ENCODE measurements at regions not wholly inside any gene's neighbourhood (a gene's known extent, or its start where the extent isn't known, plus 50 kb on each side); places are given as distances from the start of the nearest gene placed in this dataset.
"Not testable (repeated sequence)": the region's sequence is repeated elsewhere in the genome, so short reads cannot be mapped to it uniquely, and the experiment has no call there.

DNA sequence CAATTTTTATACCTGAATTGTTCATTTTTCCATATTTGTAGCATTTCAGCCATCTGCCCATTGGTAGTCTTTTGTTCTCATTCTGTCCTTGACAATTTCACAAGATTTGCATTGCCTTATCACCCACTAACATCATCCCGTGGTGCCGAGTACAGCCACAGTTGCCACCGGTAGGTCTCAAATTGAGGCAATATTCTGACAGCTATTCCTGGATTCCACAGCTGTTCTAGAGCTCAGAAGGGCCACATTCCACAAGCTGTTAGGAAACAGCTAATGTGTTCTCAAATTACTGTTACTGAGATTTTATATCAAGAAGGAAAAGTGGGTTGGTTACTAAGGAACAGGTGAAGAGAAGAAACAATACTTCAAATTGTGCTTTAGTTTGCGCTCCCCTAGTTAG, 178.8 kb downstream of the RPRM start:
- no peak for DNase-seq

- no peak for DNase-seq
These were observed 179.3 kb downstream of the RPRM start for GRCh38 chr2:153299217-153299616.

- DNase-seq = no peak
These were observed 184.3 kb downstream of the RPRM start for GRCh38 chr2:153294199-153294786.

- DNase-seq = no peak
These were observed 186.8 kb downstream of the RPRM start for GRCh38 chr2:153291718-153292117.

GRCh38 chr2:153287109-153287801, 191.3 kb downstream of the RPRM start:
- no peak for DNase-seq

GRCh38 chr2:153268941-153269461, 209.6 kb downstream of the RPRM start:
- no peak for DNase-seq

DNA sequence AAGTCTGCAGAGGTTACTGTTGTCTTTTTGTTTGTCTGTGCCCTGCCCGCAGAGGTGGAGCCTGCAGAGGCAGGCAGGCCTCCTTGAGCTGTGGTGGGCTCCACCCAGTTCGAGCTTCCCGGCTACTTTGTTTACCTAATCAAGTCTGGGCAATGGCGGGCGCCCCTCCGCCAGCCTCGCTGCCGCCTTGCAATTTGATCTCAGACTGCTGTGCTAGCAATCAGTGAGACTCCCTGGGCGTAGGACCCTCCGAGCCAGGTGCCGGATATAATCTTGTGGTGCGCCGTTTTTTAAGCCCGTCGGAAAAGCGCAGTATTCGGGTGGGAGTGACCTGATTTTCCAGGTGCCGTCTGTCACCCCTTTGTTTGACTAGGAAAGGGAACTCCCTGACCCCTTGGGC, 221.7 kb downstream of the RPRM start:
- DNase-seq = not testable (repeated sequence)

GRCh38 chr2:153246636-153247035, 231.9 kb downstream of the RPRM start:
- not testable (repeated sequence) for DNase-seq

- DNase-seq = no peak
These were observed 243.0 kb downstream of the RPRM start for GRCh38 chr2:153235516-153235915.

- DNase-seq = no peak
These were observed 246.1 kb downstream of the RPRM start for GRCh38 chr2:153232464-153232863.

GRCh38 chr2:153230977-153231376, 247.6 kb downstream of the RPRM start:
- peak; percentile 70 for DNase-seq

DNA sequence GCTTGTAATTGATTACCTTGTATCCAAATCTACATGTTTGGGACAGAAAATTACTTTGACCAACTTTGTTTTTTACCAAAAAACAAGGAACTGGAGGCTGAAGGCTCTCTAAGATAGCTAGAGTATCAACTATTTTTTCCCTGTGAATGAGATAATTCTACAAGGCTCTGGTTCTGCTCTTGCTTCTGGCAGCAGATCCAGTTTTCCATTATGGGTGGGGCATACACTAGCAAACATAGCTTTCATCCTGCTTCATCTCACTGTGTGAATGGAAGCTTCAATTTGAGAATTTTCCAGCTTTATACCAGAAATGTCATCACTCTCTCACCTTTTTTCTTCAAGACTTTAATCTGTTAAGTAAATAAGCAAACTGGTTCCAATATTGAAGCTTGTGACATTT, 249.7 kb downstream of the RPRM start:
- DNase-seq = no peak

GRCh38 chr2:153227981-153228380, 250.6 kb downstream of the RPRM start:
- no peak for DNase-seq

DNA sequence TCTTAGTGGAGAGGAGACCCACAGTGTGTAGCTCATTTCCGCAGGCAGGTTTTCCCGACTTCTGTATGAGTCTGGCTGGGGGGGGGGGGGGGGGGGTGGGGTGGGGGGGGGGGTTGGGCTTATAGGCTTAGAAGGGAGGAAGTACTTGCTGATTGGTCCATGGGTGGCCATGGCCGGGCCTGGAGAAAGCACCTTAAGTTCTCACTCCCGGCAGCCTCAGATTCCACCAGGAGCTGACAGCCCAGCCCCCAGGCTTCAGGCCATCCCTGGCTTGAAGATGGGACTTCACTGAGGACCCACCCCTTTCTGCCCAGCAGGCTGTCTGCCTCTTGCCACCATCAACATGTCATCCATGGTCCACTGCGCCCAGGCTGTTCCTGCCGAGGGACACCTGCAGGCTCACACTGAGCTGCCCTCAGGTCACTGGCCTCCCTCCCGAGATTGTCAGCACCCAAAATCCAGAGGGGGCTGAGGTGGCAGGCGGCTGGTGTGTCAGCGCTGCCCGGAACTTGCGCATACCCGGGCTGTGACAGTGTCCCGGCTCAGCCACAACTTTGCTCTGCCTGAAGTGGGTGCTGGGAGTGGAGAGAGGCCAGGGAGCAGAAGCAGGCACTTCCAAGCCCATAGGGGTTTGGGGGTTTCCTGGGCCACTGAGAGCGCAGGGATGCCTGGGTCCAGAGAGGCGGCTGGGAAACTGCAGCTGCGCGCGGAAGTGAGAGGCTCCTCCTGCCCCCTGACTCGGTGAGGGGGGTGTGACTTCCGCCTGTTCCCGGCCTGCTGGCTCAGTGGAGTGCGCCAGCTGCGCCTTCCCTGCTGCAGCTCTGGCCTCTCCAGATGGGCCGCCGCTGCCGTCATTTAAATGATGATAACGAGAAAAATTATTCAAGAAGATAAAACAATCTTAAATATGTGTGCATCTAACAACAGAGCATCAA, 256.1 kb downstream of the RPRM start:
- DNase-seq = no peak

- no peak for DNase-seq
These were observed 257.1 kb downstream of the RPRM start for GRCh38 chr2:153221506-153221905.

GRCh38 chr2:153221087-153221486, 257.5 kb downstream of the RPRM start:
- no peak for DNase-seq

DNA sequence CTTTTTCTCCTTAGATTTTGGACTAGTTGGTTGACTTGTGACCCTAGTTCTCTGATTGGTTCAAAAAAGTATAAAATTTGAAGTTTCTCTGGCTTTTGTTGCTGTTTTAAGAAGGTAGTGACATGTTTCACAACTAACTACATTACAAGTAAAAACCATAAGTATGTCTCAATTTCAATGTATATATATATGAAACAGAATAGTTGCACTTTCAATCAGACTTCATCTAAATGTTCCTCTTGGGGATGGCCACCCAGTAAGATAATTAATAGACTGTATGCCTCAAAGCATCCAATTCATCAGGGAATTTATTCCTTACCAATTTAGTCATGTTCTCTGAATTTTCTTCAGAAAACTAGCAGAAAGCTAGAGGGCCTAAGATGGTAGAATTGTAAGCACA, 259.7 kb downstream of the RPRM start:
- no peak for DNase-seq

- no peak for DNase-seq
These were observed 264.2 kb downstream of the RPRM start for GRCh38 chr2:153214337-153214736.

- no peak for DNase-seq
These were observed 265.5 kb downstream of the RPRM start for GRCh38 chr2:153213022-153213421.

GRCh38 chr2:153197402-153198386, 280.9 kb downstream of the RPRM start:
- DNase-seq = no peak

- no peak for DNase-seq
These were observed 282.0 kb downstream of the RPRM start for GRCh38 chr2:153196378-153197058.

DNA sequence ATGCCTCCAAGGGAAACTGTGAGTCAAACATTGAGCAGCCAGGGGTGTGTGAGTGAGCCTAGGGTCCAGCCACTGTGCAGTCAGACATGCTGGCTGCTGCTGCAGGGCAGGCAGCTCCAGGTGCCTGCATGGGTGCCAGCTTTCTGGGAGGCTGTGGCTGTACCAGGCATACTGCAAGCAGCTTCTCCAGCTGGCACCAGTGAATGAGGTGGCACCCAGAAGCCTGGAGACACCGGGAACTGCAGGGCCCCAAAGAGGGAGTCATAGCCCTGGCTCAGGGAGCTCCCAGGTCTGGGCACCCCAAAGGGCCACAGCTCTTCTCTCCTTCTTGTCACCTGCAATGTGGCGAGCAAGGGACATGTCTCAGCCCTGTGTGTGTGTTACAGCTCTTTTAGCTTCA, 283.2 kb downstream of the RPRM start:
- no peak for DNase-seq

Measured in NCI-H1105 treated with DMSO at 0.1 percent for 48 hours (cell line).